GM12873 (cell line): ENCODE measurements at regions not wholly inside any gene's neighbourhood (a gene's known extent, or its start where the extent isn't known, plus 50 kb on each side); places are given as distances from the start of the nearest gene placed in this dataset.

ENCODE experiments used
- TF ChIP-seq, protein P1 (sequence below): IDR thresholded peaks from 2 replicates; pipeline ENCODE4 v1.5.1; 2012; ENCODE audit warnings: low read depth, mild to moderate bottlenecking, moderate library complexity, low read length, control low read depth; ENCODE audit not compliant: insufficient read depth; ENCODE audit errors: missing control alignments

DNA sequence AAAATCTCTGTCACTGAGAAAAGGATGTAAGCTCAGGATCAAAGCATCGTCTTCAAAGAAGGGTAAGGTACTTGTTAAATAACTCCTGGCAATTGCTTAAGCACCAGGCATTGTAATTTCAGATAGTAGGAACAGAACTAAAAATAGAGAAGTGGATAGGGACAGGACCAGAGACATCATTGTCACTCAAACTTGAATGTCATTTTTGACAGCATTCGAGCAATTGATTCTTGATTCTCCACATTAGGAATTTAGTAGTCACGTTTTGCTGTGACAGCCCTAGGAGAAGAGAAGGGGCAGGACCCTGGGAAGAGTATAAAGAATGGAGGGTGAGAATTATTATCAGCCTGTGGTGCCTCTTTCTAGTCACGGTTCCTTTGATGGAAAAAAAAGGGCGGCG is 50.1 kb upstream of the BACH2 start:
- TF ChIP-seq, protein P1, sequence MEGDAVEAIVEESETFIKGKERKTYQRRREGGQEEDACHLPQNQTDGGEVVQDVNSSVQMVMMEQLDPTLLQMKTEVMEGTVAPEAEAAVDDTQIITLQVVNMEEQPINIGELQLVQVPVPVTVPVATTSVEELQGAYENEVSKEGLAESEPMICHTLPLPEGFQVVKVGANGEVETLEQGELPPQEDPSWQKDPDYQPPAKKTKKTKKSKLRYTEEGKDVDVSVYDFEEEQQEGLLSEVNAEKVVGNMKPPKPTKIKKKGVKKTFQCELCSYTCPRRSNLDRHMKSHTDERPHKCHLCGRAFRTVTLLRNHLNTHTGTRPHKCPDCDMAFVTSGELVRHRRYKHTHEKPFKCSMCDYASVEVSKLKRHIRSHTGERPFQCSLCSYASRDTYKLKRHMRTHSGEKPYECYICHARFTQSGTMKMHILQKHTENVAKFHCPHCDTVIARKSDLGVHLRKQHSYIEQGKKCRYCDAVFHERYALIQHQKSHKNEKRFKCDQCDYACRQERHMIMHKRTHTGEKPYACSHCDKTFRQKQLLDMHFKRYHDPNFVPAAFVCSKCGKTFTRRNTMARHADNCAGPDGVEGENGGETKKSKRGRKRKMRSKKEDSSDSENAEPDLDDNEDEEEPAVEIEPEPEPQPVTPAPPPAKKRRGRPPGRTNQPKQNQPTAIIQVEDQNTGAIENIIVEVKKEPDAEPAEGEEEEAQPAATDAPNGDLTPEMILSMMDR: no peak
